ENCODE measurements at regions not wholly inside any gene's neighbourhood (a gene's known extent, or its start where the extent isn't known, plus 50 kb on each side); places are given as distances from the start of the nearest gene placed in this dataset.

GRCh38 chr1:38418195-38419030 is 371.8 kb upstream of the POU3F1 start:
- Mint-ChIP-seq H3K4me1 (peaks cover 19% of the 10 kb centered on the region), H3K9me3 (peaks cover 79% of the 10 kb centered on the region), H3K27me3 (ENCODE audit: low read depth) (peaks cover 6% of the 10 kb centered on the region; the same call in 1 of the 2 replicates), H3K36me3 (peaks cover 82% of the 10 kb centered on the region), H3K27ac (no peak overlapping the region), H3K4me3 (no peak overlapping the region)
- ChIA-PET POLR2A (no interaction called here), CTCF (no interaction called here)
- DNase-seq (ENCODE audit: low spot score), result no peak
- TF ChIP-seq ZNF532 (CRISPR knock-in tag; IDR thresholded peaks at IDR 0.05; ENCODE audit: borderline replicate concordance), result no peak
- no peak for TF ChIP-seq SOX15 (CRISPR knock-in tag; IDR thresholded peaks at IDR 0.05)
- no peak for TF ChIP-seq FOXP4 (CRISPR knock-in tag; IDR thresholded peaks at IDR 0.05)
- TF ChIP-seq ZNF219 (CRISPR knock-in tag; IDR thresholded peaks at IDR 0.05; ENCODE audit: borderline replicate concordance), result no peak
- no peak for TF ChIP-seq GABPB1 (CRISPR knock-in tag; IDR thresholded peaks at IDR 0.05)
- TF ChIP-seq RELA (CRISPR knock-in tag; IDR thresholded peaks at IDR 0.05; ENCODE audit: borderline replicate concordance), result no peak
- no peak for TF ChIP-seq ZSCAN18 (CRISPR knock-in tag; IDR thresholded peaks at IDR 0.05)
- no peak for TF ChIP-seq ZNF416 (CRISPR knock-in tag; IDR thresholded peaks at IDR 0.05)
- no peak for TF ChIP-seq SP1 (CRISPR knock-in tag; conservative IDR thresholded peaks at IDR 0.05)
- TF ChIP-seq NR3C1 (CRISPR knock-in tag; conservative IDR thresholded peaks at IDR 0.05; ENCODE audit: low read depth), result no peak
- TF ChIP-seq ATF1 (CRISPR knock-in tag; IDR thresholded peaks at IDR 0.05), result no peak
- no peak for TF ChIP-seq ZNF281 (CRISPR knock-in tag; IDR thresholded peaks at IDR 0.05)
- no peak for TF ChIP-seq ZNF317 (CRISPR knock-in tag; IDR thresholded peaks at IDR 0.05; ENCODE audit: borderline replicate concordance, low read depth)
- no peak for TF ChIP-seq NR2C2 (CRISPR knock-in tag; IDR thresholded peaks at IDR 0.05)
- TF ChIP-seq ZNF425 (CRISPR knock-in tag; conservative IDR thresholded peaks at IDR 0.05), result no peak
- TF ChIP-seq HMGA2 (CRISPR knock-in tag; IDR thresholded peaks at IDR 0.05), result no peak
- TF ChIP-seq RORB (CRISPR knock-in tag; IDR thresholded peaks at IDR 0.05), result no peak
- TF ChIP-seq PRDM15 (CRISPR knock-in tag; IDR thresholded peaks at IDR 0.05), result no peak
- TF ChIP-seq MYBL2 (CRISPR knock-in tag; IDR thresholded peaks at IDR 0.05), result no peak
- no peak for ATAC-seq

All from WTC11 (cell line).